ENCODE measurements at regions not wholly inside any gene's neighbourhood (a gene's known extent, or its start where the extent isn't known, plus 50 kb on each side); places are given as distances from the start of the nearest gene placed in this dataset.

DNA sequence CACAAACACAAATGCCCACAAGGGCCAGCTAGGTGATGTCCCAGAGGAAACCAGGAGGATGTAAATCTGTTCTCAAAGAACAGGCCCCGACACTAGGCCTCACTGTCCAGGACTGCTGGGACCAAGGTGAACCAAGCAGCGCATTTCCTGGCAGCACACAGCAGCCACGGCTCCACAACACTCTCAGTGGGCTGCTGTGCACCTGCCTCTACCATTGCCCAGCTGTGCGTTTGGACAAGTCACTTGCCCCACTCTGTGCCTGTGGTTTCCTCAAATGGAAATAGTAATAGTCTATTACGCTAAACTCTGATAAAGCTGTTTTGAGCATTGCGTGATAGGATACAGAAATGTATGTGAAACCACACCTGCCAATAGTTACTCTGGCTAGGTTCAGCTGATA is 544.5 kb downstream of the BNC2 start:
- no peak for DNase-seq (ENCODE audit: low read depth)
- TF ChIP-seq, protein P1, sequence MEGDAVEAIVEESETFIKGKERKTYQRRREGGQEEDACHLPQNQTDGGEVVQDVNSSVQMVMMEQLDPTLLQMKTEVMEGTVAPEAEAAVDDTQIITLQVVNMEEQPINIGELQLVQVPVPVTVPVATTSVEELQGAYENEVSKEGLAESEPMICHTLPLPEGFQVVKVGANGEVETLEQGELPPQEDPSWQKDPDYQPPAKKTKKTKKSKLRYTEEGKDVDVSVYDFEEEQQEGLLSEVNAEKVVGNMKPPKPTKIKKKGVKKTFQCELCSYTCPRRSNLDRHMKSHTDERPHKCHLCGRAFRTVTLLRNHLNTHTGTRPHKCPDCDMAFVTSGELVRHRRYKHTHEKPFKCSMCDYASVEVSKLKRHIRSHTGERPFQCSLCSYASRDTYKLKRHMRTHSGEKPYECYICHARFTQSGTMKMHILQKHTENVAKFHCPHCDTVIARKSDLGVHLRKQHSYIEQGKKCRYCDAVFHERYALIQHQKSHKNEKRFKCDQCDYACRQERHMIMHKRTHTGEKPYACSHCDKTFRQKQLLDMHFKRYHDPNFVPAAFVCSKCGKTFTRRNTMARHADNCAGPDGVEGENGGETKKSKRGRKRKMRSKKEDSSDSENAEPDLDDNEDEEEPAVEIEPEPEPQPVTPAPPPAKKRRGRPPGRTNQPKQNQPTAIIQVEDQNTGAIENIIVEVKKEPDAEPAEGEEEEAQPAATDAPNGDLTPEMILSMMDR (conservative IDR thresholded peaks at IDR 0.05; ENCODE audit: low read length) = no peak
- H3K4me3 ChIP-seq (ENCODE audit: low read length) = no peak overlapping the region

DNA sequence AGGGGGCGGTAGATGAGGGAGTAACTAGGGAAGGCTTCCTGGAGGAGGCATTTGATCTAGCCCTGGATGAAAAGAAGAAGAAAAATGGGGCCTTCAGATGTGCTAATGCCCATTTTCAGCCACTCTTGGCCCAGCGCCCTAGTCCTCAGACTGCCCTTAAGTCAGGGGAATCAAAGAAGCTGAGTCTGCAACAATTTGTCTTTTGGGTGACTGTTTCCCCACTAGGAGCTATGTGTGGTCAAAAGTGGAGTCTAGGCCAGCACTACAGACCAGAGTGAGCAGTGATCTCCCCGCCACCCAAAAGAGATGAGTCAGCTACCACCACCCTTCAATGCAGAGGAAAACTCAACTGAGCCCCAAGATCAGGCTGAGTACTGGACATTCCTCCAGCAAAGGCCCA is 542.1 kb downstream of the BNC2 start:
- DNase-seq (ENCODE audit: low read depth) = peak; percentile 18
- H3K4me3 ChIP-seq (ENCODE audit: low read length) = no peak overlapping the region
- TF ChIP-seq, protein P1 (conservative IDR thresholded peaks at IDR 0.05; ENCODE audit: low read length) = no peak

DNA sequence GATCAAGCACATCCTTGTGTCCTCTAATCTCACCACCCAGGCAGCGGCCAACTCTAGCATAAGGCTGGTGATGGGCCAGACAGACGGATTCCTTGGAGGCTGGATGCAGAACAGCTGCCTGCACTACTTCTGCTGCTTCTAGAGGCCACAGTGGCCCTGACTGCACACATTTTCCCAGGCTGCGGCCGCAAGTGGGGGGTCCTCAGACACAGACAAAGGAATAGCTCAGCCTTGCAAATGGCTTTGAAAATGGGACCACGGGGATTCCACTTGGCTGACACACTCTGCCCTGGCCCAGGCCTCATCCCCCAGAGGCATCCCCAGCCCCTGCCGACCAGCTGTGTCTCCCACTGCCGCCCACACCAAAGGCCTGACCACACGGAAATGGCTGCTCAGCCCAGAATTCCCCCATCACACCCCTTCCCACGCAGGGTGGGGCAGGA is 540.8 kb downstream of the BNC2 start:
- no peak overlapping the region for H3K4me3 ChIP-seq (ENCODE audit: low read length)
- TF ChIP-seq, protein P1 (conservative IDR thresholded peaks at IDR 0.05; ENCODE audit: low read length) = no peak
- peak; percentile 31 for DNase-seq (ENCODE audit: low read depth)

DNA sequence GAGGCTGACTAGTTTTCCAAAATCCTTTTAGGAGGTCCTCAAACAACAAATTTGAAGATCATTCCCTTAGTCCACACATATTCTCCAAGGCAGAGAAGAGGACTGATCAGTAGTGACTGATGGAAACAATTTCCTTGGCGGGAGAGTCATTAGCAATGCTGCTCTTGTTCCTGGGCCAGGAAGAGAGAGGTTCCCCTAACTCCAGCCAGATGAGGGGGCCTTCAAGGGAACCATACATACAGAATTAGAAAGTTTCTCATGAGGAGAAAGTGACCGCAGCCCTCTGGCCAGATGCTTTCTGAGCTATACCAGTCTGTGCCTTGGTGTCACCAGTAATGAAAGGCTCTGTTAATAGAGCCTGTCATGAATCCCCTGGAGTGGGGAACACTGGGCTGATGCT is 539.4 kb downstream of the BNC2 start:
- DNase-seq (ENCODE audit: low read depth) = no peak
- H3K4me3 ChIP-seq (ENCODE audit: low read length) = no peak overlapping the region
- TF ChIP-seq, protein P1 (conservative IDR thresholded peaks at IDR 0.05; ENCODE audit: low read length) = no peak

DNA sequence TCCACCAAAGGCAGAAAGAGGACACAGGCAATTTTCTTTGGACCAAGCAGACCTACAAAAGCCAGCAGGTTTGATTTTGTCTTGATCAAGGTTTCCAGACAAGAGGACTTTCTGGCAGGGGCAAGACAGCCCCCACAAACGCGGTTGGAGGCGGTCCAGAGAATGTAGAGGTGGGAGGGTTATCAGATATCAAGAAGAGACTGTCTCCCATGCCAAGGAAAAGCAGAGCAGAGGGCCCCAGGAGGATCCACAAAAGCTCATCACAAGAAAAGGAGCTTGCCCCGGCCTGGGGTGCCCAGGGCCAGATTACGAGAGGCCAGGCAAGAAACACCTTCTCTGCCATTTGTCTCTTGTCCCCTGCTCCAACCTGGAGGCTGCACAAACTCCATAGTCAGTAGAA is 538.9 kb downstream of the BNC2 start:
- no peak for DNase-seq (ENCODE audit: low read depth)
- TF ChIP-seq, protein P1 (conservative IDR thresholded peaks at IDR 0.05; ENCODE audit: low read length) = no peak
- no peak overlapping the region for H3K4me3 ChIP-seq (ENCODE audit: low read length)

DNA sequence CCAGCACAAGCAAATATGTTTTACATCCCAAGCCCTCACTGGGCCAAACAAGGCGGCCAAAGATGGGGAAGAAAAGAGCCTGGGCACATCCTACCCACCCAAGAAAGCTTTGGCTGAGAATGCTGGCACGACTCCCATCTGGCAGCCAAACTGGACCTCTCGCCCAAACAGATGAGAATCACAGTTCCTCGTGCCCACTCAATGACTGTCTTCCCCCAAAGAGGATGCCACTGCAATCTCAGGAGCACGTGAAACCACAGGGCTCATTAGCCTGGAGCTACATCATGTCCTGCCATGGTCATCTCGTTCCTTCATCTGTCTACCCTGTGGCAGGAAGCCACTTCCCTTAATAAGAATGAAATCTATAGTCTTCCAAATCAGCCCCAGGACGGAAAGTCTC is 536.8 kb downstream of the BNC2 start:
- no peak overlapping the region for H3K4me3 ChIP-seq (ENCODE audit: low read length)
- DNase-seq (ENCODE audit: low read depth) = peak; percentile 48
- TF ChIP-seq, protein P1 (conservative IDR thresholded peaks at IDR 0.05; ENCODE audit: low read length) = no peak

DNA sequence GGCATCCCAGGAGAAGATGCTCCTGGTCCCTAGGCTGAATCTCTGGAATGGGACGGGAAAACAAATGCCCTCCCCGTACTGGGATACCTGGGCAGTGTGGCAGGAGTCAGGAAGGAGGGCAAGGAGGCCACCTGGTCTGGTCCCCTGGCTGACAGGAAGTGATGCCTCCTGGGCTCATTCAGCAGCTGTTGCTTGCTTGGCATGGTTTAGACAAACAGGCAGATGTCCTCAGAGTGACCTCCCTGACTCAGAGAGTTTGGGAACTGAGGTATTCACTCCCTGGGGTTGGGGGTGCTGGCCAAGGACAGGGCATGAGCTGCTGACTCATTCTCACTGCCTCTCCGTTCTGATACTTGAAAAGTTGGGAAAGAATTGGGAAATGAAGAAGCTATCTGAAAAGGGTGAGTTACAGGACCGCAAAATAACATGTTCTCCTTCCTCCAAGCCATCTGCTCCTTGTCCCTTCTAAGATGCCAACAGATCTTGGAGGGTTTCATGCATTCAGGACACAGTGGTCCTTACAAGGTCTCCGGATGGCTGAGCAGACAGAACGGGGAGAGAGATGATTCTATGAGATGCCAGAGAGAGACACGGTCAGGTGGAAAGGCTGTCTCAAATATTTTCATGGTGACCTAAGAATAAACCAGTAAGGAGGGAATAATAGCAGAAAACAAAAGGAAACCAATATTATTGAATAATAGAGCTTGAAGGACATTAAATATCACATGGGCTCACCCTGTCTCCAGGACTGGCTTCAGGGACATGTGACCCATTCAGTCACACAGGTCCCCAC is 534.5 kb downstream of the BNC2 start:
- TF ChIP-seq, protein P1 (conservative IDR thresholded peaks at IDR 0.05; ENCODE audit: low read length) = no peak
- 0 out of 2 replicates have a peak overlapping the region, but pooled peaks have one; percentile 25 for H3K4me3 ChIP-seq (ENCODE audit: low read length)
- DNase-seq (ENCODE audit: low read depth) = peak; percentile 99

Measured in AG10803 (cell line).